Neural progenitor cell (in vitro differentiated cells): ENCODE measurements at regions not wholly inside any gene's neighbourhood (a gene's known extent, or its start where the extent isn't known, plus 50 kb on each side); places are given as distances from the start of the nearest gene placed in this dataset.

Source experiments
- CTCF ChIP-seq: fragments of 200-600 bp; sonication (generic); IDR thresholded peaks from 2 replicates; pipeline ENCODE4 v1.5.1; 2017; ENCODE audit warnings: antibody characterized with exemption, mild to moderate bottlenecking
- EZH2 ChIP-seq: fragments of 200-600 bp; sonication (generic); IDR thresholded peaks from 2 replicates; pipeline ENCODE4 v1.6.1; 2017; ENCODE audit warnings: antibody characterized with exemption, mild to moderate bottlenecking, moderate library complexity
- EZH2phosphoT487 ChIP-seq: fragments of 200-600 bp; sonication (generic); IDR thresholded peaks from 2 replicates; pipeline ENCODE4 v1.6.1; 2017; ENCODE audit warnings: antibody characterized with exemption

GRCh38 chr2:37748541-37748940 lies 77.1 kb upstream of the CDC42EP3 start:
- TF ChIP-seq CTCF (no peak), EZH2 (no peak), EZH2phosphoT487 (no peak)
